ENCODE measurements at regions not wholly inside any gene's neighbourhood (a gene's known extent, or its start where the extent isn't known, plus 50 kb on each side); places are given as distances from the start of the nearest gene placed in this dataset.

DNA sequence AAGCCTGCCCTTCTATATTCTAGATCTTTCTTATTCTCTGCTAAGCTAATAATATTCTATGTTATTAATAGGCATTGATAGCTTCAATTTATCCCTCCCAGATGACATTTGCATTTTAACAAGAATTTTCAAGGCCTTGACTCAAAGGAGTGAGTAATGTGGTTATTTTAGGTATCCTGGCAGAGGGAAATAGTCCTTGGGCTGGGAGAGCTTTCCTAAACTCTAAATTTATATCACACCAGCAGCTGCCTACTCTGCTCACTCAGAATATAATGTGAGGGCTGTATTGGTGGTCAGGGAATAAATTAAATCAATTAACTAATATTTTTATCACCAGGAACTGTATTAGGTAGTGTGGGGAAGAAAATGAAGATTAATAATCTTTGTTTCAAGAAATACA lies 74.8 kb upstream of the ADAM23 start:
- DNase-seq (no peak), ATAC-seq (no peak)
- H3K27ac Mint-ChIP-seq, result no peak overlapping the region
- Histone ChIP-seq H3K9me3 (ENCODE audit: control insufficient read depth, insufficient read depth, low read length) (no peaks in the 10 kb centered on the region), H3K27me3 (ENCODE audit: control insufficient read depth, insufficient read depth, low read length) (no peaks in the 10 kb centered on the region), H3K36me3 (ENCODE audit: control insufficient read depth, insufficient read depth, low read length) (no peaks in the 10 kb centered on the region), H3K4me3 (ENCODE audit: low read length) (no peak overlapping the region), H3K4me1 (ENCODE audit: control insufficient read depth, insufficient read depth, low read length) (no peaks in the 10 kb centered on the region), H3K27ac (ENCODE audit: low read length) (no peak overlapping the region)
- no peaks in the 10 kb centered on the region for H3K4me1 Mint-ChIP-seq
- no peaks in the 10 kb centered on the region for H3K27me3 Mint-ChIP-seq (ENCODE audit: low read depth in 2 of 2)
- H3K4me3 Mint-ChIP-seq, result no peak overlapping the region
- no peaks in the 10 kb centered on the region for H3K36me3 Mint-ChIP-seq
- peaks cover 6 to 7% of the 10 kb centered on the region in 2 donors for H3K9me3 Mint-ChIP-seq
- intact Hi-C loops (cut with micrococcal nuclease), result no loop called here
- TF ChIP-seq, protein P1, sequence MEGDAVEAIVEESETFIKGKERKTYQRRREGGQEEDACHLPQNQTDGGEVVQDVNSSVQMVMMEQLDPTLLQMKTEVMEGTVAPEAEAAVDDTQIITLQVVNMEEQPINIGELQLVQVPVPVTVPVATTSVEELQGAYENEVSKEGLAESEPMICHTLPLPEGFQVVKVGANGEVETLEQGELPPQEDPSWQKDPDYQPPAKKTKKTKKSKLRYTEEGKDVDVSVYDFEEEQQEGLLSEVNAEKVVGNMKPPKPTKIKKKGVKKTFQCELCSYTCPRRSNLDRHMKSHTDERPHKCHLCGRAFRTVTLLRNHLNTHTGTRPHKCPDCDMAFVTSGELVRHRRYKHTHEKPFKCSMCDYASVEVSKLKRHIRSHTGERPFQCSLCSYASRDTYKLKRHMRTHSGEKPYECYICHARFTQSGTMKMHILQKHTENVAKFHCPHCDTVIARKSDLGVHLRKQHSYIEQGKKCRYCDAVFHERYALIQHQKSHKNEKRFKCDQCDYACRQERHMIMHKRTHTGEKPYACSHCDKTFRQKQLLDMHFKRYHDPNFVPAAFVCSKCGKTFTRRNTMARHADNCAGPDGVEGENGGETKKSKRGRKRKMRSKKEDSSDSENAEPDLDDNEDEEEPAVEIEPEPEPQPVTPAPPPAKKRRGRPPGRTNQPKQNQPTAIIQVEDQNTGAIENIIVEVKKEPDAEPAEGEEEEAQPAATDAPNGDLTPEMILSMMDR (IDR thresholded peaks at IDR 0.05), result no peak

DNA sequence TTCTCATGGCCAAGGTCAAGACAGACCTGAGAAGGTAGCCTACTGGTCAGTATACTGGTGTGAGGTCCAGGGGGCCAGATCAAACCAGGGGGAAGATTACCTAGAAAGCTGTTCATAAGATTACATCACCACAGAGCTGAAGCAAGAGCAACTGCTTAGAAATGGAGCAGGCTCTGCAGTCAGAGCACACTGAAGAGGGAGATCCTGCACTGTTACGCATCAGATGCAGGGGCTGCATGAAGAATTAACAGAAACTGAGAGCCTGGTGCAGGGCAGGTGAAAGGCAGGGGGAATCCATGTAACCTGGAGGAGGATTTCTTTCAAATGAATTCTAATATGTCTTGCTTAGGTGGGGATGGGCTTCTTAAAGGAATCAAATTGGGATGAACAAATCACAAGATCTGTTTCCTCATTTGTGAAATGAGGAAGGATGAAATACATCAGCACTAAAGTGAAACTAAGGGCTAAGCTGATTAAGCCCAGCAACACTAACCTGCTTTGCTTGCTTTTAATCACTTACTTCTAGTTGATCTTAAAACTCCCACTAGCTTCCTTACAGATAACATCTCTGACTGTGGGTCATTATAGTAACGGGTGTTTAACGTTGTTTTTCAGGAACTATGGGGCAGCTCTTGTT lies 74.3 kb upstream of the ADAM23 start:
- no peak overlapping the region for H3K4me3 ChIP-seq (ENCODE audit: low read length)
- no peak overlapping the region for H3K27ac ChIP-seq (ENCODE audit: low read length)
- H3K36me3 ChIP-seq (ENCODE audit: control insufficient read depth, insufficient read depth, low read length), result no peaks in the 10 kb centered on the region
- H3K4me3 Mint-ChIP-seq, result no peak overlapping the region
- DNase-seq (no peak), ATAC-seq (peak in 1 of 3 donors; percentile 56)
- H3K36me3 Mint-ChIP-seq, result no peaks in the 10 kb centered on the region
- no peaks in the 10 kb centered on the region for H3K9me3 ChIP-seq (ENCODE audit: control insufficient read depth, insufficient read depth, low read length)
- 23% methylated on average over 3 of the region's 3 CpGs for WGBS (ENCODE audit: insufficient coverage)
- intact Hi-C loops (cut with micrococcal nuclease), result no loop called here
- no peak overlapping the region for H3K27ac Mint-ChIP-seq
- TF ChIP-seq, protein P1 (IDR thresholded peaks at IDR 0.05), result no peak
- H3K27me3 ChIP-seq (ENCODE audit: control insufficient read depth, insufficient read depth, low read length), result no peaks in the 10 kb centered on the region
- peaks cover 6 to 12% of the 10 kb centered on the region in 2 donors for H3K9me3 Mint-ChIP-seq
- H3K27me3 Mint-ChIP-seq (ENCODE audit: low read depth in 2 of 2), result no peaks in the 10 kb centered on the region
- no peaks in the 10 kb centered on the region for H3K4me1 Mint-ChIP-seq
- H3K4me1 ChIP-seq (ENCODE audit: control insufficient read depth, insufficient read depth, low read length), result no peaks in the 10 kb centered on the region

DNA sequence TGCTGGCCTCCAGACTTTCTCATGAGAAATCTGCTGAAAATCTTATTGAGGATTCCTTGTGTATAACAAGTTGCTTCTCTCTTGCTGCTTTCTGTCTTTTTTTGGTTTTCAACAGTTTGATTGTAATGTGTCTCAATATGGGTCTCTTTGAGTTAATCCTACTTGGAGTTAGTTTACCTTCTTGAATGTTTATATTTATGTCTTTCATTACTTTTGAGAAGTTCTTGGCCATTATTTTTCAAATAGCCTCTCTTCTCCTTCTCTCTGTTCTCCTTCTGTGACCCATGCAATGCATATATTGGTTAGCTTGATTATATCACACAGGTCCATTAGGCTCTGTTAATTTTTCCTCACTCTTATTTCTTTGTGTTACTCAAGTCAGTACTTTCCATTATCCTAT lies 67.4 kb upstream of the ADAM23 start:
- Histone ChIP-seq H3K36me3 (ENCODE audit: control insufficient read depth, insufficient read depth, low read length) (no peaks in the 10 kb centered on the region), H3K9me3 (ENCODE audit: control insufficient read depth, insufficient read depth, low read length) (no peaks in the 10 kb centered on the region), H3K27ac (ENCODE audit: low read length) (no peak overlapping the region), H3K27me3 (ENCODE audit: control insufficient read depth, insufficient read depth, low read length) (no peaks in the 10 kb centered on the region), H3K4me3 (ENCODE audit: low read length) (no peak overlapping the region), H3K4me1 (ENCODE audit: control insufficient read depth, insufficient read depth, low read length) (no peaks in the 10 kb centered on the region)
- Mint-ChIP-seq H3K9me3 (peaks cover 13 to 27% of the 10 kb centered on the region in 2 donors), H3K36me3 (peaks cover 8% of the 10 kb centered on the region), H3K27me3 (ENCODE audit: low read depth in 2 of 2) (no peaks in the 10 kb centered on the region), H3K27ac (no peak overlapping the region), H3K4me3 (no peak overlapping the region), H3K4me1 (no peaks in the 10 kb centered on the region)
- TF ChIP-seq, protein P1 (IDR thresholded peaks at IDR 0.05), result no peak
- no peak for ATAC-seq
- intact Hi-C loops (cut with micrococcal nuclease), result no loop called here
- no peak for DNase-seq

DNA sequence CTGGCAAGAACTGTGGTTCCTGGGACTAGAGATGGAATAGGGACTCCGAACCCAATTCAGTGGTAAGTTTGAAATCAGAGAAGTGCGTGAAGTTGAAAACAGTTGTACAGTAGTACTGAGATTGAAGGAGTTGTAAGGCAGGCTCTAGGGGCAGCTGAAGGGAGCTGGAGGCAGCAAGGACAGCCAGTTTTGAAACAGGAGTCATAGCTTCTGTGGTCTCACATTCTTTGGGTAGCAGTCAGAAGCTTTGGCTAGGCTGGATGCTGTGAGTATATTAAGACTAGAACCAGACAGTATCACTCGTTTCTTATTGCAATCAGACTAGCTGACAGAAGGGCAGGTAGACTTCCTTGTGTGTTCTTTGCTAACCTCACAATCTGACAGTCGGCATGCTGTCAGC lies 64.5 kb upstream of the ADAM23 start:
- Histone ChIP-seq H3K4me1 (ENCODE audit: control insufficient read depth, insufficient read depth, low read length) (no peaks in the 10 kb centered on the region), H3K36me3 (ENCODE audit: control insufficient read depth, insufficient read depth, low read length) (no peaks in the 10 kb centered on the region), H3K27ac (ENCODE audit: low read length) (no peak overlapping the region), H3K4me3 (ENCODE audit: low read length) (no peak overlapping the region), H3K27me3 (ENCODE audit: control insufficient read depth, insufficient read depth, low read length) (no peaks in the 10 kb centered on the region), H3K9me3 (ENCODE audit: control insufficient read depth, insufficient read depth, low read length) (no peaks in the 10 kb centered on the region)
- no peak for ATAC-seq
- no peak overlapping the region for H3K27ac Mint-ChIP-seq
- intact Hi-C loops (cut with micrococcal nuclease), result no loop called here
- no peaks in the 10 kb centered on the region for H3K4me1 Mint-ChIP-seq
- DNase-seq, result no peak
- H3K4me3 Mint-ChIP-seq, result no peak overlapping the region
- peaks cover 13% of the 10 kb centered on the region for H3K36me3 Mint-ChIP-seq
- TF ChIP-seq, protein P1 (IDR thresholded peaks at IDR 0.05), result no peak
- H3K9me3 Mint-ChIP-seq, result peaks cover 9 to 27% of the 10 kb centered on the region in 2 donors
- no peaks in the 10 kb centered on the region for H3K27me3 Mint-ChIP-seq (ENCODE audit: low read depth in 2 of 2)
- 89% methylated on average over 4 of the region's 4 CpGs for WGBS (ENCODE audit: insufficient coverage)
